Kidney tubule cell (primary cell): ENCODE measurements at regions not wholly inside any gene's neighbourhood (a gene's known extent, or its start where the extent isn't known, plus 50 kb on each side); places are given as distances from the start of the nearest gene placed in this dataset.
"Not testable (repeated sequence)": the region's sequence is repeated elsewhere in the genome, so short reads cannot be mapped to it uniquely, and the experiment has no call there.

Experiments used
- DNase-seq: peaks from one replicate; pipeline ENCODE4 v3.0.0-alpha.2; 2018; ENCODE audit warnings: low spot score

GRCh38 chr6:55957961-55958422 is 82.6 kb upstream of the BMP5 start:
- no peak for DNase-seq

- no peak for DNase-seq
Measured at GRCh38 chr6:55955684-55956083, 80.3 kb upstream of the BMP5 start.

GRCh38 chr6:55954436-55954835 is 79.0 kb upstream of the BMP5 start:
- no peak for DNase-seq

GRCh38 chr6:55953335-55953734 is 77.9 kb upstream of the BMP5 start:
- DNase-seq, result peak; percentile 42

- DNase-seq, result no peak
Measured at GRCh38 chr6:55950071-55950814, 74.9 kb upstream of the BMP5 start.

GRCh38 chr6:55943329-55943728 is 67.9 kb upstream of the BMP5 start:
- peak; percentile 50 for DNase-seq

GRCh38 chr6:55941702-55942101 is 66.3 kb upstream of the BMP5 start:
- DNase-seq, result no peak

- DNase-seq, result no peak
Measured at GRCh38 chr6:55937951-55938690, 62.7 kb upstream of the BMP5 start.

- no peak for DNase-seq
Measured at GRCh38 chr6:55937261-55937947, 62.0 kb upstream of the BMP5 start.

- DNase-seq, result no peak
Measured at GRCh38 chr6:55931101-55931500, 55.7 kb upstream of the BMP5 start.

- DNase-seq, result not testable (repeated sequence)
Measured at GRCh38 chr6:55927713-55928112, 52.3 kb upstream of the BMP5 start.

GRCh38 chr6:55925292-55925691 is 49.9 kb upstream of the BMP5 start:
- peak; percentile 85 for DNase-seq
